Esophagus mucosa (tissue), 1 donor: ENCODE measurements at regions not wholly inside any gene's neighbourhood (a gene's known extent, or its start where the extent isn't known, plus 50 kb on each side); places are given as distances from the start of the nearest gene placed in this dataset.
"Not testable (repeated sequence)": the region's sequence is repeated elsewhere in the genome, so short reads cannot be mapped to it uniquely, and the experiment has no call there.

Experiments
- ATAC-seq: fragments of 200-7000 bp; cut with Tn5 transposase; one replicate; pipeline ENCODE4 v1.9.1; 2020
- donor health status: DM: yes; HTN: yes; CAD: no.

DNA sequence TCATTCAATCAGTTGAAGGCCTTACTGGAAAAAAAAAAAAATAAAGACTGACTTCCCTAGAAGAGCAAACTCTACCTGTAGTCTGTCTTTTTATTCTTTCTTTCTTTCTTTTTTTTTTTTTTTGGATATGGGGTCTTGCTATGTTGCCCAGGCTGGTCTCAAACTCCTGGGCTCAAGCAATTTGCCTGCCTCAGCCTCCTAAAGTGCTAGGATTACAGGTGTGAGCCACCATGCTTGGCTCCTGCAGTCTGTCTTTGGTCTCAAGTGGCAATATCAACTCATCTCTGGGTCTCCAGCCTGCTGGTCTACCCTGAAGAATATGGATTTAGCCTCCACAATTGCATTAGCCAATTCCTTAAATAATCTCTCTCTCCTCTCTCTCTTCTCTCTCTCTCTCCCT, 167.7 kb upstream of the P2RY1 start:
- no peak for ATAC-seq

DNA sequence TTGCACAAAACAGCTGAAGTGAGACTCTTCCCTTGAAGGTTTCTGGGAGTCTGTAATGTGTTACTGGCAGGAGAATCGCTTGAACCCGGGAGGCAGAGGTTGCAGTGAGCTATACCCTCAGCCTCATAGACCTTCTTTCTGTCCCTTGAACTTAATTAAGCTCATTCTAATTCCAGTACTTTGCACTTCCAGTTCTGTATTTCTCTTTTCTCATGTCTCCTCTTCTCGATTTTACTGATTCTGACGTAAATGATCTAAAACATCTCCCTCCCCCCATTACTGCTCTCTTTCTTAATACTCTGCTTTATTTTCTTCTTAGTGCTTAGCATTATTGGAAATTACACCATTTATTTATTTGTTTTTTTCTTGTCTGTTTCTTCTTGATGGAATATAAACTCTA, 165.4 kb upstream of the P2RY1 start:
- ATAC-seq, result no peak

DNA sequence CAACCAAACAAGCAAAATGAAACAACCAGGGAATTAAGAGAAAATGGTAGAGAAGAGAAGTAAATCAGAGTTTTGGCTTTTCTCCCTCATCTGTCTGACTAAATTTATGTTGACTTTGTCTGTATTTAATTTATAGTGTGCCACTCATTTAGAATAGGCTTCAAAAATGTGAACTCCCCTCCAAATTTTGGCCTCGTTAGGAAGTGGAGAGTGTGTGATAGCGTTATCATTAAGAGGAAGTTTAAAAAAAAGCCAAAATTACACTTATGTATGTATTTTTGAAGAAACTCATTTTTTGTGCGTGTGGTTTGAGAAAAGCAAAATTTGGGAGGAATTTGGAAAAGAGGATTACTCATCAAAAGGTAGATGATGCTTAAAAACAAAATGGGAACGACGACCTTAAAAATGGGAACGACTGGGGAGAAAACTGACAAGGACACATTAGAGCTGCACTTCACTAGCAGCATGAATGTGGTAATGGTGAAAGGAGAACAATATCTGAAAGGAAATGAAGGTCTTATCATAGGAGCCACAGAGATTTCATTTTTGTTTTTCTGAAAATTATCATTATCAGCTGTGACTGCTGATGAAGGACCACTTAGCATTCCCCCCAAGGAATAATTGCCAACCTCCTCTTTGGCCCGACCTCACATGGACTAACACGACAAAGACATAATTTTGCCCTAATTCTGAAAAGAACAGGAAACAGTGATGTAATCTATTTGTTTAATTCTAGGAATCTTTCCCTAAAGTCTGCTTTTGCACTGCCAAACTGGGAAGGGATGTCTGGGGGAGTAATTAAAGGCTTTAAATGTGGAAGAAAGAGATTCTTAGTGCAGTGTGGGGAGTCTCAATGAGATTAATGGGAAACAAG, 163.2 kb upstream of the P2RY1 start:
- ATAC-seq, result no peak

DNA sequence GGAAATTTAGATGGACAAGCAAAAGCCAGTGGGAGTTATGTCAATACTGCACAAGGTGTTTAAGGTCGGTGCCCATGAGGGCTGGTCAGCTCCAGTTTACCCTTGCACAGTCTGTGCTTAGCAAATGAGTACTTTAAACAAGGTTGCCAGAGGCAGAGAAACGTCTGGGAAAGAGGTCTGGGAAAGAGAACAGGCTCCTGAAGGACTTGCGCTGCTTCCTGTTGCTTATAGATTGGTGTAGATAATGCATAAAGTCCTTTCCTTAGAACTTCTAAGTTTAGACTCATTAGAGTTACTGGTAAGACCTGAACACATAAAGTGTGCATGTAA, 162.6 kb upstream of the P2RY1 start:
- ATAC-seq, result no peak

DNA sequence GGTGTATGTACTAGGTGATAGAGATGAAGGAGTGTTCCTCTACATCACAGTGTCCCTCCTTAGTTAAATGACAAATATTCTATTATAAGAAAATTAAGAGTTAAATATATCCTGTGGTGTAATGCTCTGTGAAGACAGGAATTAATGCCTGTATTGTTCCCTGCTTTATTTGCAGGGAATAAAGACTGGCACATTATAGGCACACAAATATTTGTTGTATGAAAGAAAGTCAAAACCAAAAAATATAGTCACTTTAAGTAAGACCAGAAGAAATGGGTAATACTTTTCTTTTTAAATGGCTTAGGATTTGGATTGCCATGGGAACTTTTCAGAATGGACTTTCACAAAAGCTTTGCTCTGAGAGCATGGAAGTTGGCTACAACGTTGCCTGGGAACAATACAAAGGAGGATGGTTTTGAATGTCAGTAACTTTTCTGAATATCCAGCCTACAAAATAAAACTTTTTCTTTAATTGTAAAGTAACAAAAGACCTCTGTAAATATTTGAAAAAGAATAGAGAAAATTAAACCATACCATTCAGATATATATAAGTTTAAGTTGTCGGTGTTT, 158.0 kb upstream of the P2RY1 start:
- ATAC-seq, result no peak

DNA sequence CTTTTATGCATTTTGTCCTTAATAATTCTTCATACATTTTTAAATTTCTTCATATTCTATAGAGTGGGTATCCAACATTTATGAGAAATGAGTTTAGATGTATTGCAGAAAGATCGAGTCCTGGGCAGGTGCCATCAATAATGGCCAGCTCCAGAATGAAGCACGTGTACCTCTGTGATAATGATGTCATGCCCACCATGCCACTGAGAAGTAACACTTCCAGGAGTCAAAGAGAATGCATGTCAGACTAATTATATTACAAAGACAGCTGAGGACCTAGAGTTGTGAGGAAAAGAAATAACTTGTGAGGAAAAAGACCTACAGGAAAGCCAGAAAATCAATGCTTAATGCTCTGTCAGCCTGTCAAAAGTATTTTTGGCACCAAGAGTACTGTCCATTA, 157.4 kb upstream of the P2RY1 start:
- ATAC-seq, result no peak

DNA sequence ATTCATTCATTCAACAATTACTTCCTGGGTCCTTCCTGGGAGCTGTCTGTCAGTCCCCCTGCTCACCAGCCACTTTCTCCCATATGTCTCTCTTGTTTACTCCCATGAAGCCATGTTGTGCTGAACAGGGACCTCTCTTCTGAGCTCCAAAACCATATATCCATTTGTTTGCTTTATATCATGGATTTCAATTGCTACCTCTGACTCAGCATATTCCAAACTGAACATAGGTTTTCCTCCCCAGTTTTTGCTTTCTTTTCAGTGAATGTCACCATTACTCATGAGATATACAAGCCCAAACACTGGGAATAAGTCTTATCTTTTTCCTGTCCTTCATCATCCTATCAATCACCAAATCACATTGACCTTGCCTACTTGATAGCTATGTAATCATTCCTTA, 152.5 kb upstream of the P2RY1 start:
- no peak for ATAC-seq

DNA sequence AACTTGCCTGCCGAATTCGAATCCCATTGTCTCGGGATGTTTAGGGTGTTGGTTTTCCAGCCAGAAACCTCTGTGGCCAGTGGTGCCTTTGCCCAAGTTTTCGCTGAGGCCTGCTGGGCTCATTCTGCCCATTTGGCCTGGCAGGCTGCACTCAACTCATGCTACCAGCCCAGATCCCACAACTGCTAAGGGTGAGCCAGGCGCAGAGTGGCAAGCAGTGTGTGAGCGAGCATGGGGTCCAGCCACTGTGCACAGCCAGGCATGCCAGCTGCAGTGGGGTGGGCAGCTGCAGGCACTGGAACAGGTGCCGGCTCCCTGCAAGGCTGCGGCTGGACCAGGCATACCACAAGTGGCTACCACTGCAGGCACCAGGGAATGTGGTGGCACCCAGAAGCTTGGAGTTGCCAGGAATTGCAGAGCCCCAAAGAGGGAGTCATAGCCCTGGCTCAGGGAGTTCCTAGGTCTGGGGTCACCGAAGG, 151.4 kb upstream of the P2RY1 start:
- no peak for ATAC-seq

DNA sequence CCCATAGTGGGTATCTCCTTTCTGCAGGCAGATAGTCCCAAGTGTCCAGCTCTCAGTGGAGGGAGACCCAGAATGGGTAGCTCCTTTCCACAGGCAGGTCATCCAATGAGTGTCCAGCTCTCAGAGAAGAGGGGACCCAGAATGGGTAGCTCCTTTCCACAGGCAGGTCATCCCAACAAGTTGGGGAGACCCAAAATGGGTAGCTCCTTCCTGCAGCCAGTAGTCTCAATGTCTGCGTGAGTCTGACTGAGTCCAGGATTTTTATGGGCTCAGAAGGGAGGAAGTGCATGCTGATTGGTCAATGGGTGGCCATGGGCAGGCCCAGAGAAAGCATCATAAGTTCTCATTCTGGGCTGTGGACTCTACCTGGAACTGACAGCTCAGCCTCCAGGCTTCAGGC, 150.7 kb upstream of the P2RY1 start:
- ATAC-seq, result no peak

DNA sequence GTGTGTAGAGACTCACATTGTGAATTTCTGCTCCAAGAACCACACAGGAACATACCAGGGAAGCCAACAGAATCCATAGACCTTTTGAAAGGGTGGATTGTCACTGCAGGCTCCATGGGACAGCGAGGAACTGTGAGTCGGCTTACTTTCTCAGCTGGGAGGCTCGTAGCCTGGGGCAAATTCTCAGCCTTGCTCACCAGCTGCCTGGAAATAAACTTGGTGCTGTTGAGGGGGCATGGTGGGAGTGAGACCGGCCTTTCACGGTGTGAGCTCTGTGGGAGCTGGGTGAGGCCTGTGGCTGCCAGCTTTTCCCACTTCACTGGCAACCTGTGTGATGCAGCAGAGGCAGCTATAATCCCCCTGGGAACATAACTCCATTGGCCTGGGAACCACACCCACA, 146.6 kb upstream of the P2RY1 start:
- ATAC-seq, result peak; percentile 66

DNA sequence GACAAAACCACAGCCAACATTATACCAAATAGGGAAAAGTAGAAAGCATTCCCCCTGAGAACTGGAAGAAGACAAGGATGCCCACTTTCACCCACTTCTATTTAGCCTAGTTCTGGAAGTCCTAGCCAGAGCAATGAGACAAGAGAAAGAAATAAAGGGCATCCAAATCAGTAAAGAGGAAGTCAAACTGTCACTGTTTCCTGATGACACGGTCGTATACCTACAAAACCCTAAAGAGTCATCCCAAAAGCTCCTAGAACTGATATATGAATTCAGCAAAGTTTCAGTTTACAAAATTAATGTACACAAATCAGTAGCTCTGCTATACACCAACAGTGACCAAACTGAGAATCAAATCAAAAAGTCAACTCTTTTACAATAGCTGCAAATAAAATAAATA, 142.6 kb upstream of the P2RY1 start:
- ATAC-seq, result not testable (repeated sequence)

DNA sequence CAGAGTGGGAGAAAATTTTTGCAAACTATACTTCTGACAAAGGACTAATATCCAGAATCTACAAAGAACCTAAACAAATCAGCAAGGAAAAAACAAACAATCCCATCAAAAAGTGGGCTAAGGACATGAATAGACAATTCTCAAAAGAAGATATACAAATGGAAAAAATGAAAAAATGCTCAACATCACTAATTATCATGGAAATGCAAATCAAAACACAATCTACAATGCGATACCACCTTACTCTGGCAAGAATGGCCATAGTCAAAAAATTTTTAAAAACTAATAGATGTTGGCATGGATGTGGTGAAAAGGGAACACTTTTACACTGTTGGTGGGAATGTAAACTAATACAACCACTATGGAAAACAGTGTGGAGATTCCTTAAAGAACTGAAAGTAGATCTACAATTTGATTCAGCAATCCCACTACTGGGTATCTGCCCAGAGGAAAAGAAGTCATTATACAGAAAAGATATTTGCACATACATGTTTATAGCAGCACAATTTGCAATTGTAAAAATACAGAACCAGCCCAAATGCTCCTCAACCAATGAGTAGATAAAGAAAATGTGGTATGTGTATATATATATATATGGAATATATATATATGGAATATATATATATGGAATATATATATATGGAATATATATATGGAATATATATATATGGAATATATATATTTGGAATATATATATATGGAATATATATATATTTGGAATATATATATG, 141.2 kb upstream of the P2RY1 start:
- ATAC-seq, result not testable (repeated sequence)

DNA sequence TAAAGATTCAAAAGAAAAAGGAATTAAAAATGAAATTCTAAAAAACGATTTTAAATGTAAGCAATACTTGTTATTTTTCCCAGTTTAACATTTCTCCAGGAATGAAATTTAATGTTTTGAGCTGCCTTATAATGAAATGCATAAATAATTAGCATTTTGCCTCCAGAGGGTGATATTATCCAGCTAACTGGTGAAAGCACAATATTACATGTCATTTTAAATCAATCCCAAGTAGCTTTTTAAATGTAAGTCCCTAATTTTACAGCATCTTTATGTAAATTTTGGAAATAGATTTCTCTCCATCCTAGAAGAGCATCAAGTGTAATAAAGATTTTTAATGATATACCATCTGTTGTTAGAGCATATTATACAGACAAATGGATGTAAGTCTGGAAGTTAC, 139.1 kb upstream of the P2RY1 start:
- no peak for ATAC-seq

DNA sequence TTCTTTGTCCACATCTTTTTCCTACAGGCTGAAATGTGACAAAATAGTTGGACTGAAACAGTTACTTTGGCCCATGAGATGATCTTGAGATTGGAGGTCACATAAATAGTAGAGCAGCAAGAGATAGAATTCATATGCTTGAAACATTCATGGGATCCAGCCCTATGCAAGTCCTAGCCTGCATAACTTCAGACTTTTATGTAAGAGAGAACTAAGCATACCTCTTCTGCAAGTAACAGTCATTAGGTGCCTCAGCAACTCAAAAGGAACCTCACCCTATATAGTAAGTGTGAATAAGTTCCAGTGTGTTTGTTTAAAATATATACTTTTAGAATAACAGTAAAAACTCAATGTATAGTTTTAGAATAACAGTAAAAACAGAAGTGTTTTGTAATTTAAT, 138.0 kb upstream of the P2RY1 start:
- ATAC-seq, result peak; percentile 95

DNA sequence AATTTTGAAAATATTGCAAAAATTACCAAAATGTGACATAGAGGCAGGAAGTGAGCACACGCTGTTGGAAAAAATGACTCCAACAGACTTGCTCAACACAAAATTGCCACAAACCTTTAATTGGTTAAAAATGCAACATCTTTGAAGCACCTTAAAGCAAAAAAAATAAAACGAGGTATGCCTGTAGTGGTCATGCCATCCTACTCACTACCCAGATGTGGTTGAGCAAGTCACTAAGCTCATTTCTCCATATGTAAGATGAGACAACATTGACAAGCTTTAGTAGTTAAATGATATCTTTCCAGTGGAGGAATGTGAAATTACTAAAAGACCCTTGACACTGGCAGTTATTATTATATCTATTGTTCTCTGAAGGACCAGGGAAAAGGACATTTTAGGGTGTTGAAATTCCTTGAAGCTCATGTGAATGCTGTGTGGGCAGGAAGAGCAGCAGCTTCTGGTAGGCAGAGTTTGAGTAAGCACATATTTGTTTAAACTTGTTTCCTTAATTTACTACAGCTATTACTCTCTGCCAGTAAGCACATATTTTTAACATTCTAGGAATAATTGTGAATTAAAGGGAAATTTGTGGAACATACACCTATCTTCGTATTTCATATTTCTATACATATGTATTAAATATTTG, 131.6 kb upstream of the P2RY1 start:
- ATAC-seq, result no peak

DNA sequence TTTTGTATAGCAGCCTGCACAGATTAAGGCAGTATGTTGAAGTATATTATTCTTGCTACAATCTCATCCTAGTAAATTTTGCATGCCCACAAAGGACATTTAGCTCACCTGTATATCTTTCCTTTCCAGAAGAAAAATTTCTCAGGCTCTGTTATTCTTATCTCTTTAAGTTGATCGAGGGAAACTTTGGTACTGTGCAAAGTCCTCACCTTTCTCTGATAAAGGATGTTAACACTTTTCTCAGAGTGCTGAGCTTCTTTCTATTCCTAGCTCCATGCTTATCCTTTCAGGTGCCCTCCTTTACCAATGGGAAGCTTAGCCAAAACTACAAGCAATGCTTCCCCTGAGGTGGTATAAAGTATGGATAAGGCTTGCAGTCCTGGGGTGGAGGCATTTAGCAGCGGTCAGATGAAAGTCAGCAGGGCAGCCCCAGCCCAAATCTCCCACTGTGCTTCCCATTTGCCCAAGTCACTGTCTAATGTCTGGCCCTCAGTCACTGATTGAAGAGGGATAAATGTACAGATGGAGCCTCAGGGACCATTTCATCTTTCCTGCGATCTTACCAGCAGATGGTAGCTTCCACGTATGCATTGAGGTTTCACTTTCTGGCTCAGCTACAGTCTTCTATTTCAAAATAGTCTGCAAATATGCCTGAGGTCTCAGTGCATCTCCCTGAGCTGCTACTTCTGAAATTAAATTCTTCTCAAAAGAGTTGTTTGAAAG, 127.8 kb upstream of the P2RY1 start:
- no peak for ATAC-seq

DNA sequence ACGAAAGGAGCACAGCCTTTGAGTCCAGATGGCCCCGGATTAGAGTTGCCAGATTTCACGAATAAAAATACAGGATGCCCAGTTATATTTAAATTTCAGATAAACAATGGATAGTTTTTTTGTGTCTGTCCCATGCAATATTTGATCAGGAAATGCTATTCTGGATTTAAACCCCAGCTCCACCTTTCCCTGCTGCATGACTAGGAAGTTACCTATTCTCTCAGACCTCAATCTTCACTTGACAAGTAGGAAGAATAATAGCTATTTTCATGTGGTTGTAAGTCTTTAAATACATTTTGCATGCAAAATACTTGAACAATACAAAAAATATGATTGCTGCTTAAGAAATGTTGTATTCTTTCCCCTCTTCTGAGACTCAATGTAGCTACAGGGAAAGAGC, 125.3 kb upstream of the P2RY1 start:
- ATAC-seq, result peak; percentile 52

DNA sequence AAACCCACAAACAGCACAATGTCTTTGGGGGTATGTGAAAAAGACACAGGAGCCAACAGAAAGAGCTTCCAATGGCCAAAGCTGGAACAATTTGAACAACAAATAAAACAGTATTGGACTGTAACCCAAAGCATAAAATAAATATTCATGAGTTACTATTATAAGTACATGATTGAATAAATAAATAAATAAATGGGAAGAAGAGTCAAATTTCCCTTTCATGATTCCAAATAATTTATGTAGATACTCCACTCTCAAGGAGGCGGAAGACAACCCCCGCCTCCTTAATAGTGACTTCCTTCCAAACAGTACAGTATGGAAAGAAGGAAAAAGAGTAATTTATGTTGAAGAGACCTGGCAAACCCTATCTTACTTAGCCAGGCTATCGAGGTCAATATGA, 124.4 kb upstream of the P2RY1 start:
- no peak for ATAC-seq

DNA sequence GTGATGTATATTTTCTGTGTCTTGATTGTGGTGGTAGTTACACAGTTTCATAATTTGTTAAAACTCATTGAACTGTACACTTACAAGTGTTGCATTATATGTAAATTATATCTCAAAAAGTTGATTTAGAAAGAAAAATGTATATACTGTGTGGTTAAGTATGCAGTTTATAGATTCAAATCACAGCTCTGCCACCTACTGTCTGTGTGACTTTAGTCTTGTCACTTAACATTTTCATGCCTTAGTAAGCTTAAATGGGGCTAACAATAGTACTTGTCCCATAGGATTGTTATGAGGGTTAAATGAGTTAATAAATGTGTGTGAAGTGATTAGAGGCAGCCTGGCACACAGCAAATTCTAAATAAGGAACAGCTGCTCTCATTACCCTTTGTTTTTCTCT, 120.9 kb upstream of the P2RY1 start:
- ATAC-seq, result no peak

DNA sequence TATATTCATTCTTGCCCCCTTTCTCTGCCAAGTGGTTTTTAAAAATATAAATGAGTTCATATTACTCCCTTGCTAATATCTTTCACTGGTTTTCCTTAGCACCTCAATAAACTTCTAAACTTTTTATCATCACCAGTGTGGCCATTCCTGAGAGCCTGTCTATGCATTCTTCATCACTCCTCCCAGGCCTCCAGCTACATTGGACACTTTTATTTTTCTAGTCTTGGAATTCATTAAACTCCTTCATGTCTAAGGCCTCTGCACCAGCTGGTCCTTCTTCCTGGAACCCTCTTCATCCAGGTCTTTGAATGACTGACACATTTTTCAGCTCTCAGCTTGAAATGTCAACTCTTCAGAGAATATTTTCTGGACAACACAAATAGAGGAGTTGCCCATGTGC, 120.4 kb upstream of the P2RY1 start:
- no peak for ATAC-seq

DNA sequence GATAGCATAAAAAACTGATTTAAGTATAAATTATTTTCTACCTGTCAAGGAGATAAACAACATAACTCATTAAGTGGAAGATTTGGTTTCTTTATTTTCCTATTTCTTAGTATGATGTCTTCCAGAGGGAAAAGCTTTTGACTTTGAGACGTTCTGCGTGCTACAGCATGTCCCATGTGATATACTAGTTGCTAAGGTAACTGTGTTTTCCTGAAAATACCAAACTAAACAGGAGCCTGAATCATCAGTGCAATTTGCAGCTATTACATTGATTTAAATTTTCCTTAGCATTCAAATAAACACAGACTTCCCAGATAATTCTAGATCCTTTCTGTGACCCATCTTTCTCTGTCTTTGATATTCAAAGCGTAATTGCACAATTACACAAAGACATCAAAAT, 117.7 kb upstream of the P2RY1 start:
- peak; percentile 62 for ATAC-seq

DNA sequence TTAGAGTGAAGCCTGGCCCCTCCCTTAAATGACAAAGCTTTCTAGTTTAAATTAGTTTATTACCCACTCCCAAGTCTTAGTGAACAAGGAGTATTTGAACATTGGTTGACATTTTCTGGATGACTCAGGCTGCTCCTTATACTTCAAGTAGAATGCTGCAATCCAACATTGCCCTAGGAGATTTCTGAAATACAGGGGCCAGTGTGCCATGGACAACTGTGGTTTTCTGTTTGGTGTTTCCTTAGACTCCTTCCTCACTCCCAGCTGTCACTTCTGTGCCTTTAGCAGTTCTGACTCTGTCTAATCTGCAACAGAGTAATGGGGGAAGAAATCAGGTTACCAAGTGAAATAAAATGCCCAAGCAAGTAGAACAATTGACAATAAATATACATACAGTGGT, 116.1 kb upstream of the P2RY1 start:
- ATAC-seq, result peak; percentile 55

DNA sequence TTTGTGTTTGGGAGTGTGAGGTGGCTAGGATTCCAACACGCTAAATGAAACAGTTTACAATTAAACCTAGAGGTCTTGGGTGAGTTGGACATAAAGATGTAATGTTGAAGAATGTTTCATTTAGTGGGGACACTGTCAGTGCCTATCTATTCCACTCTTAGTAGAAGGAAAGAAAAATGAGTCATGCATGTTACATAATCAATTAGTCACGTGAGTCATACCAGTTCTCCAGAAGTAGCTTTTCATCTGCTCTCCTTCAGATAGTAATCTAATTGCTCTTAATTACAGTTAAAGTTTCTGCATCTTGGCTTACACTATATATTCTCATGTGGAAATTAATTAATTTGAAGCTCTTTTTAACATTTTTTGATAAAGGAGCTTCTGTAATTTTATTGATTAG, 115.7 kb upstream of the P2RY1 start:
- ATAC-seq, result peak; percentile 78
